HG03520 (cell line): ENCODE measurements at regions not wholly inside any gene's neighbourhood (a gene's known extent, or its start where the extent isn't known, plus 50 kb on each side); places are given as distances from the start of the nearest gene placed in this dataset.

ENCODE experiments used
- ATAC-seq: cut with Tn5 transposase; IDR thresholded peaks from one replicate; pipeline ENCODE4 v1.9.1; 2021; ENCODE audit warnings: mild to moderate bottlenecking, moderate library complexity; ENCODE audit not compliant: unreplicated experiment

DNA sequence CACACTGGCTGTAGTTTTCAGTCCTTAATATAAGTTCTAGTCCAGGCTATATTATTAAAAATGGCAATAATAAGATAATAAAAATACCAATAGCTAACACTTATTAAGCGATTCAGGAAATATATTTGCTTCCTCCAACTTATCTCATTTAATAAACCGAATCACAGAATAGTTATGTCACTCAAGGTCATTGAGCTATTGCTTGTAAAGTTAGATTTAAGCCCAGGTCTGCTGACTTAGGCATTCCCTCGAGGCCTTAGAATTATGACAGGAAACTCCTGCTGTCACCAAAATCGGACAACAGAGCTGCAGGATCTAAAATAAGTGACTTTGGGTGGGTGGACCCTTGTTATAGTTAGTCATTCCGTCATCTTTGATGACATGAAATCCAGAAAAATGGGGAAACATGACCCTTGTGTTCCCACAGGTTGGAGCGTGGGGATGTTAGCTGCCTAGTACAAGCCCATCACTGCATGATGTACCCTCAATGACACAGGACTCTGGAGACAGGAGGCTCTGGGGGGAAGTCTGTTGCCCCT is 181.3 kb upstream of the PHYHIPL start:
- ATAC-seq = no peak

DNA sequence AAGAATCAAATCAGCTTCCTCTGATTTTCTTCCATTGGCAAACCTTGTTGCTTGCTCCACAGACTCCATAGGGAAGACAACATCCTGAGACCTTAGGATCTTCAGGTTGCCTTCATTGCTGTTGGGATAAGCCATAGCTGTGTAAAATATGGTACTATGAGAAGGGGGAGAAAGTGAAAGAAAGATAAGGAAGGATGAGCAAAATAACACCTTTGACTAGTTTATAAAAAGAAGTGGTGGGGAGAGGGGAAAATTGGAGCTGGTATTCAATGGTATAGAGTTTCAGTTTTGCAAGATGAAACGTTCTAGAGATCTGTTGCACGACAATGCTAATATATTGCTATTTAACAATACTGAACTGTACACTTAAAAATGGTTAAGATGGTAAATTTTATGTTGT is 180.4 kb upstream of the PHYHIPL start:
- no peak for ATAC-seq

DNA sequence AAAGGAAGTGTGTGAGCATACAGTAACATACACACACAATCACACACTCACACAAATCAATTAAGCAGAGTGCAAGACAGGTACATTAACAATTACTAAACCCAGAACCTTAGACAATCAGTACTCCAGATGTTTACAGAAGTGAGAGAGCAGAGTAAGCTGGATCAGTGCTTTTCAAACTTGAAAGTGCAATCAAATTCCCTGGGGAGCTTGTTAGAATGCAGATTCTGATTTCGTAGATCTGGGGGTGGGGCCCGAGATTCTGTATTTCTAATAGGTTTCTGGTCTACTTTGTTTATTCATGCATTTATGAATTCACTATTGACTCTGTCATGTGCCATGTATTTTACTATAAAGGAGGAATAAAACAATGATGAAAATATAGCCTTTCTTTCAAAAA is 179.6 kb upstream of the PHYHIPL start:
- ATAC-seq = no peak

DNA sequence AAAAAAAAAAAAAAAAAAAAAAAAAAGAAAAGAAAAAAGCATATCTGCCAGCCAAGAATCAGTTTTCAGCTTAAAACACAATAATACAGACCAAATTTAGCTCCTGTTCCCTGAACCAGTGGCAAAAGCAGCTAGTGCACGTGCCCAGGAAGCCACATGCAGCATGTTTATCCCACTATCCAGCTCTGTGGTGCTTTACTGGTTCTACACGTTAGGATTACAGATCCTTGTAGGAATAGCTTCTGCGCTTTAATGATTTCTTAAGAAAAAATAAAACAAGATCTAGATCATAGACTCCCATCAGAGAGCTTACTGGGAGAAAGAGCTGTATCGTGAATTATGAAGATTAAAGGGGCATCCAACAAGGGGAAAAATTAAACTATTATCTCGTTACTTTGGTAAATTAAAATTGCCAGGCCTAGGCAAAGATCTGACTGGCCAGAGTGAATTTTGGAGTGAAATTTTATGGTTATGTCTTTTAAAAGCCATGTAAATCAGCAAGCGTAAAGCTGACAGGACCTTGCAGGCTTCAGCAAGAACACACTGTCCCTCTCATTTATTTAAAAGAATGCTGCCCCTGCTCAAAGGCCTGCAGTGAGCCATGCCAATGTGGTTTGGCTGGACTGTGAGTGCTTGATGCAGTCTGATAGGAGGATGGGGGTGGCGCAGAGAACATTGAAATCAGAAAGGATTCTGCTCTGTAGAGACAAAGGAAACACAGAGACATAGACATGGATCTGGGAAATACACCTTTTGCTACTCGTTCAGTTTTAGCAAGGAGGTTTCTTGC is 177.3 kb upstream of the PHYHIPL start:
- no peak for ATAC-seq

DNA sequence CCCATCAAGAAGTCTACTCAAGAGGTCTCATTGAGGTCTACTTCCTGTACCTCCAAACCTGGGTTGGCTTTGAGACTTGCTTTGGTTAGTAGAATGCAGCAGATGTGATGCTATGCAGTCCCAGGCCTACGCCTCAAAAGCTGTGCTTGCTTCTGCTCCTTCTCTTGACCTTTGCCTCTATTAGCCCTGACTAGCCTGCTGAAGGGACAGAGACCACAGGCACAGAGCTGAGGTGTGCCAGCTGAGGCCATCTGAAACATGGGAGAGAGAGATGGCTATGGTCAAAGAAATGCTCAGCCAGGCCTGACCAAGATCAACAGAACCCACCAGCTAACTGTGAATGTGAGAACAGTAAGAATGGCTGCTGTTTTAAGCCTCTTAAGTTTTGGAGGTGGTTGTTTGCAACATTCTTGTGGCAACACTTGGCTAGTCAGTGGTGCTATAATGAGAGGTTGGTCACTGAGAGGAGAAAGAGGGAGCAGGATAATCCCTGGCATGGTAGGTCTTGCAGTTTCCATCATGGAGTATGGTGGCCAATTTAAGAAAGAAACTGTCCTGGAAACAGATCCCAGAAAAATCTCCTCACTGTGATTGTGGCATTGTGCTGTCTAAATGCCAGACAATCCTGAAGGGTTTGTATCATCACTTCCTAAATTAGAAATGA is 176.1 kb upstream of the PHYHIPL start:
- no peak for ATAC-seq

DNA sequence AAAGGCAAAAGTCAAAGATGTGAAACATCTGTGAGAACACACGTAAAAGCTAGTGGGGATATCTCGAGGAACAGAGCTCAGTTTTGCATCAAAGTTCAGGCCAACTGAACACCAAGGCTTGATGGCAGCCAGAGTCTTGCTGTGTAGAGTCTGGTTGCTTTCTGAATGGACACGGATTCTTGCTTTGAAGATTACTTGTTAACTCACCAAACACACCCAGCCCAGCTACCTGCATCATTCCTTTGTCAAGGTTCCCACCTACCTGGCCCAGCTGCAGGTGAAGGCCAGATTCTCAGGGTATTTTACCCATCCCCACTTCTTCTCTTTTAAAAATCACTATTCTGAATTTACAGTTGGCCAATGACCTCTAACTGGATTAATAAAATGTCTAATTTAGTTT is 174.4 kb upstream of the PHYHIPL start:
- no peak for ATAC-seq

DNA sequence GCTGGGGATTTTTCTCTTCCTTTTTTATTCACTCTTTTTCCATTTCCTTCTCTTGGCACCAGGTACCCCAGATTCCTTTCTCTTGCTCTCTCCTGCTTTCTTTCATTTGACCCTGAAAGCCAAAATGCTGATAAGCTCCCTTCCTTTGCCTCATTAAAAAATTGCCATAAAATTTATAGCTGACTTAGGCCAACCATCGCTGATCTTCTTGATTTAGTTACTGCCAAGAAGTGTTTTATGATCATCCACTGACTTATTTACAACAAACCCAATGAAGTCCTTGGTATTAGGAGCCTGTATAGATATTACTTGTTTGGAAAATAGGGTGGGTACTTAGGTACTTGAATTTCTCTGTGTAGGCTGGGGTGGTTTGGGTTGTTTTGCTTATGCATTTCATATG is 173.2 kb upstream of the PHYHIPL start:
- ATAC-seq = no peak

DNA sequence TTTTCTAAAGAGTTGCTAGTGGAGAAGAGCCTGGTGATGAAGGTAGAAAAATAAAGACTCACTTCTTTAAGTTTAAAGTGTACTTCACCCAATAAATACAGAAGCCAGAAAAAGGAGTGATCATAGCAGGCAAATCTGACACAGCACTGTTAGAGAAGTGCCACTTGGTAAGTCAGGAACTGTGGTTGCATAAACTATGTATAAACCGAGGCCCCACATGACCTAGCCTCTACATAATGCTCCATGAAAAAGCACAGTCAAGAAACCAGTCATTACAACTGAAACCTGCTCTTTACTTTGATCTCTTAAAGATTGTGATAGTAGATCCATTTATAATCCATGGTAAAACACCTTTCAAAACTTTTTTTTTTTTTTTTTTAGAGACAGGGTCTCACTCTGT is 172.1 kb upstream of the PHYHIPL start:
- ATAC-seq = no peak

DNA sequence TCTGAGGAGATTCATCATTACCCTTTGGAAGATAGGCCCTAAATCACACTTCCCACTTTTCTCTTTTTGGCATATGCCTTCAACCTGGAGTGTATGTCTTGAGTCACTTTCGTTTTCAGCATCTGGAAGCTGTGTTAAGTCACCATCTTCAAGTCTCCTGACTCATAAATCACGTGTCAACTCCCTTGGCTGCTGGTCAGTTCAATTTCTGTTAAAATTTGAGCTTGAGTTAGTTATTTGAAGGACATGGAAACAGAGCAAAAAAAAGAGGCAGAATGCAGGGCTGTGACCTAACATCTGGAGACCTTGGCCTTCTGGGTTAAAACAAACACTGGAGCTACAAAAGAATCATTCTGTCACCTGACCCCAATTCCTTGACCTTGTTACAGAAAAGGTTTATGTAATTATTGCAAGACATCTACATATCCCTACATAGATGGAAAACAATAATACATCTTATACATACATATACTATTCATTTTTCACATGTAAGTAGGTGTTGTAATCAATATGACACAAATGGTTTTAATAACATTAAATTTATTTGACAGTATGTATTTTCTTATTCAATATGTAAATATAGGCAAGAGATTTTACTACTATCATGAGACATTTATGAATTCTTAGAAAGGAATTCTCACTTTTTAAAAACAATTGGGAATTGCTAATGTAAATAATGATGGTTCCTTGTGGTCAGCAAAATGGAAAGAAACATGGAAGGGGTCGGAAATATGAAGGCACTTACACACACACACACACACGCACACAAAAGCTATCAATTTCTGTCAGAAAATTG is 169.7 kb upstream of the PHYHIPL start:
- ATAC-seq = peak; percentile 36

DNA sequence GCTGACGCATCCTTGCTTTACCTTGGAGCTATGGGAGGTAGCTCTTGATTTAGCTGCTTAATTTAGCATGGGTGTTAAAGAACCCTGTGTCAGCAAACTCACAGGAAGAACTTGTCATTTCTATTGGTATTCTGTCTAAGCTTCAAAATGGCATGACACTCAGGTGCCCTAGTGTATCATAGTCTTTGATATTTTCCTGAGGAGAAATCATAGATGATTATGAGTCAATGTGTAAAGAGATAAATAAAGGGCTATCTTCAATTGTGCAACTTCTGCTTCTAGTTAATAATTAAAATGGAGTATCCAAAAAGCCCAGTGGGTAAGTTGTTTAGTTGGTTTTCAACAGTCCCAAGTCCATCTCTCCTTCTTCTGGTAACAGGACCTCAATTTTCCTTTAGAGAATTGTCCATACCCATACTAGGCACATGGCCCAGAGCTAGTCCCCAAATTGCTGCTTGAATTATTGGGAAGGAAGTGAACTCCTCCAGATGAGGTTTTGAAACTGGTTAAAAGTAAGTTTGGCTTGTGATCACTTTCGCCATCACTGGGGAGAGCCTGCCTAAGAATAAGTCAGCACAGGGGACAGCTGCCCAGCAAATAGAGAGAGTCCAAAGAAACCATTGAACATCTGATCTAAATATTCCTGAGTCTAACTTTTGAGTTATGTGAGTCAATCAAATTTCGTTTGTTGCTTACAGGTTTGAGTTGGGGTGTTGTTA is 169.0 kb upstream of the PHYHIPL start:
- ATAC-seq = no peak

DNA sequence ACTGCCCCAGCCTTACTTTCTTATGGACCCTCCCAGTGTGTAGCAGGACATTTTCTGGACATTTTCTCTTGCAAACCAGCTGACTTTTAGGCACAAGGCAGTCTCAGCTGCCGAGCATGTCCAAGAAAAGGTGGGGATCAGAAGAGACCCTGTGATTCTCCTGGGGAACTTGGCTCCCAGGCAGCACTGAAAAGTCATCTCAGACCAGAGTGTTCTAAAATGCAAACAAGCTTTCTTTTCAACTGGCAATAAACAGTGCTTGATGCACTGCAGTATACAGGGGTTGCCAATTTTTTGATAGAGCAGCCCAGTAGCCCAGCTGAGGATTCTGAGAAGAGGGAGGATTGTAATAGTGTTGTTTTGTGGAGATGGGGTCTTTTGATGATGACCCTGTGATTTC is 168.0 kb upstream of the PHYHIPL start:
- ATAC-seq = no peak

DNA sequence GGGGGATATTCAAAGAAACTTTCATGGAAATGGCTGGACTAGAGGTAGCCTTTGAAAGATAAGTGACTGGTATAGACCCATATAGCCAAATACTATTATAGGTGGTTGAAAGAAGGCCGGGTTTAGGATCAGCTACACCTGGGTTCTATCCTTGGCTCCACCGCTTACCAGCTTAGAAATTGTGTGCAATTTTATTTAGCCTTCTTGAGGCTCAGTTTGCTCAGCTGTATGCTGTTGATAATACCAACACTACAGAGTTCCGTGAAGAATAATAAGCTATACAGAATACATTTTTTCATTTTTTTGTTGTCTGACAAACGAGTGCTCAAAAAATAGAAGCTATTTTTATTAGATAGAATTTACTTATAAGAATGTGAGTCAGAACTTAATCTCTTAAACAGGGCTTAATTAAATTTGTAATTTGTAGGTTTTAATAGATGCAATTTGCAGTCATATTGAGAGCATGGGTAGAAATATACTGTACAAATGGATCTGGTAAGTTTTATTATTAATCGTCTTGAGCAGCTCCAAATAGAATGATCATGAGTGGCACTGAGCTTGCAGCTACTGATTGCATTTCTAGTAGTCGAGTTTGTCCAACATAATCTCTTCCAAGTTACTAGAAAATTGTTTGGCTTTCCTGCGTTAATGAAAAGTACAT is 164.3 kb upstream of the PHYHIPL start:
- no peak for ATAC-seq

DNA sequence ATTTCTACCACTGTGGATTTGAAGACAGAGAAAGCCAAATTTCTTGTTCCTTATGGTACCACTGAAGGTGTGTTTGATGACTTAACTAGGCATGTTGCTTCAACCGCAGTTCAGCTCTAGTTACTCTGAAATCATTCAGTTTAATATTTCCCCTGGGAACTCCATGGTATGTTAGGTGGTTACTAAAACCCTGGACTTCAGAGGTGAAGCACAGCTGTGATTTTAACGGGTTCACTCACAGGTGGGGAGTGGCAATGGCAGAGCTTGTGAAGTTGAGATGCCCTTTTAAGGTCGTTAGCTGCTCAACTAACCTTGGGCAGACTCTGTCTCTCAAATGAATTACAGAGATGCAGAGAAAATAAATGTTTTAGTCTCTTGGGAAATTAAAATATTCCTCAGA is 163.6 kb upstream of the PHYHIPL start:
- no peak for ATAC-seq

DNA sequence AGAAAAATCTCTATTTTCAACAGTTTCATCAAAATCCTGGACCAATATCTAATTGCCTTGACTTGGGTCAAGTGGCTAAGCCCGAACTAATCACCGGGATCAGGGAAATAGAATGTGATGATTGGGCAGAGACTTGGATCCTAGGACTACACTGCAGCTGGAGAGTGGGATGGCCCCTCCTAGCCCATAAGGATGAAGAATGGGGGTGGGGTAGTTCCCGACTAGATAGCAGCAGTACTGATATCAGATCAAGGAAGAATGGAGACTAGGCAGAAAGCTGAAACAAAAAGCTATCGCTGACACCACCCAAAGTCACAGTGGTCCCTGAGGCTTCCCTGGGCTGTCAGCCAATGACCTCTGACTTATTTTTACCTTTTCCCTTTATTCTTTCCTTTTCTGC is 160.4 kb upstream of the PHYHIPL start:
- no peak for ATAC-seq

DNA sequence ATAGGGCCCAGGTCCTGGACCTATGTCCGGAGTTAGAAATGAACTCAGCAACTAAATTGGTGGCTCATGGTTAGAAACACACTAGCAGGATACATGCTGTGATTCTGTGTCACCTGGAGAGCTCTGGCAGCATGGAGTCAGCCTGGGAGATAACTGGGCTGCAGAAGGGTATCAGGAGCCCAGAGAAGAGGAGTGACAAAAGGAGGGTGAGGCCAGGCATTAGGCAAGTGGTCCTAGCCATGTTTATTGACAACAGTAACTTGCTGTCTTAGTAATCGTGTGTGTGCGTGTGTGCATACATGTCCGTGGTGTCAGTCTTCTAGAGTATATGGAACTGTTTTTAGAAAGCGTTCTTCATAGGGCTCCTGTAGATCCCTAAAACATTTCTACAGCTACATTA is 157.5 kb upstream of the PHYHIPL start:
- ATAC-seq = no peak

DNA sequence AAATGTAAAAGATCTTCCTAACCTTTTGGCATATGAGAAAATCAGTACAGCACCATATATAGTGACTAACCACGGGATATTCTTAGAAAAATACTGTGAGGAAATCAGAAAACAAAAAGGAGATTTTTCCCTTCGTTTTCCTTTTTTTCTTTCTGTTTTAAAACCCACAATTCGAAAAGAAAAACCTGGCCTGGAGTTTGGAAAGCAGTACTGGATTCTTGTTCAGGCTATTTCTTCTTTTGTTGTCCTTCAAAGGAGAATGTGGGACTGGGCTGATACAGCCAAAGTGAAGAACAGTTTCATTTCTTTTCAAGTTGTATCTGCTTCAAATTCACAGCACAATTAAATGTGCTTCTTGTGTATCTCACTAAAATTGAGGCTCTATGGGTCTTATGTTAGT is 156.8 kb upstream of the PHYHIPL start:
- ATAC-seq = no peak

DNA sequence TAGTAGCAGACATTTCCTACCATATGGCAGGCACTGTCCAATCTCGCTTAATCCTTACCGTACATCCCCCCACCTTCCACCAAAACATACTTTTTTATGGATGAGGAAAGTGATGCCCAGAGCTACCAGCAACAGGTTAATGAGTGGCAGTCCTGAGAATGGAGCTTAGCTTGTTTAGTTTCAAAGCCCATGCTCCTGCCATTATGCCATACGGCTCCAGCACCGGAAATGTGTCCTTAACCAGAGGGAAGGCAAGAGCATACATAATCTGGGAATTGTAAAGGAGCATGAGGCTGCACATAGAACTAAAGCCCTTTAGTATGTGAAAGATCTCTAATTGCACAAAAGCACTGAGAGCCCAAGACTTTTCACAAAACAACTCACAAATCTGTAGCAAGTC is 155.9 kb upstream of the PHYHIPL start:
- ATAC-seq = no peak

DNA sequence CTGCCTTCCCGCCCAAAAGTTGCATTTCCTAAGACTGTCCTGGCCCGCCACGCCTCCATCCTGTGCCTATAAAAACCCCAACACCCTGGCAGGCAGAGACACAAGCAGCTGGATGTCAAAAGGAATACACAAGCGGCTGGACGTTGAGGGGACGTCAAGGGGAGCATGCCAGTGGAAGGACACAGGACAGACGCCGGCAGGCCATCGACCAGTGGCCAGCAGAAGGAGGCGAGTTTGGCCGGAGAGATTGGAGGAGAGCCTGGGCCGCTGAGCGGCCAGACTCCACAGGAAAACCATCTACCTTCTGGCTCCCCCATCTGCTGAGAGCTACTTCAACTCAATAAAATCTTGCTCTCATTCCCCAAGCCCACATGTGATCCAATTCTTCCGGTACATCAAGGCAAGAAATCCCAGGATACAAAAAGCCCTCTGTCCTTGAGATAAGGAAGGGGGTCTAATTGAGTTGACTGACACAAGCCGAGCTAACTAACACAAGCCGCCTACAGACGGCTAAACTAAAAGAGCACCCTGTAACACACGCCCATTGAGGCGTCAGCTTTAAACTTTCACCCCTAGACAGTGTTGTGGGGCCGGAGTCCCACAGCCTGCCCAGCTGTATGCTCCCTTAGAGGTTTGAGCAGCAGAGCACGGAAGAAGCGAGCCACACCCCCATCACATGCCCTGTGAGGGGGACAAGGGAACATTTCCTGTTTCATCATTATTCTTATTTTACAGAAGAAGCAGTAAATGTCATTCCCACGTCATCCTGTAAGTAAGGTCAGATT is 150.3 kb upstream of the PHYHIPL start:
- no peak for ATAC-seq

DNA sequence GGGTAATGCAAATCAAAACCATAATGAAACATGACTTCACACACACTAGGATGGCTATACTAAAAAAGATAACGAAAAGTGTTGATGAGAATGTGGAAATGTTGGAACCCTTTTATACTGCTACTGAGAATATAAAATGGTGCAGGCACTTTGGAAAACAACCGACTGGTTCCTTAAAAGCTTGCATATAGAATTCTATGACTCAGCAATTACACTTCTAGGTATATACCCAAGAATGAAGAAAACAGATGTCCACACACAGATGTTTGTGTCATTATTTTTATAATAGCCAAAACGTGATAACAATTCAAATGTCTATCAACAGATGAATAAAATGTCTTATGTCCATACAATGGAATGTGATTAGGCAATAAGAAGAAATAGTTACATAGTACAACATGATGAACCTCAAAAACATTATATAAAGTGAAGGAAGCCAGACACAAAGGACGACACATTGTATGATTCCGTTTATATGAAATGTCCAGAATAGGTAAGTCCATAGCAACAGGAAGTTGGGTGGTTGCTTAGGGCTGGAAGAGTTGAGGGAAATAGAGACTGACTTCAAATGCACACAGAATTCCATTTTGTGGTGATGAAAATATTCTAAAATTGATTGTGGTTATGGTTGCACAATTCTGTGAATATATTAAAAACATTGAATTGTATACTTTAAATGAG is 148.3 kb upstream of the PHYHIPL start:
- no peak for ATAC-seq
